GM12878 (cell line): ENCODE measurements at regions not wholly inside any gene's neighbourhood (a gene's known extent, or its start where the extent isn't known, plus 50 kb on each side); places are given as distances from the start of the nearest gene placed in this dataset.

Experiments
- ASH2L ChIP-seq: fragments of 300-600, 200-600 bp; sonication (generic); IDR thresholded peaks from 2 replicates; pipeline ENCODE4 v1.6.1; 2017; ENCODE audit warnings: low read depth, mild to moderate bottlenecking, borderline replicate concordance
- CHD2 ChIP-seq: IDR thresholded peaks from 2 replicates; pipeline ENCODE4 v1.6.1; 2011; ENCODE audit warnings: low read depth, low read length, improper control_type of control experiment, borderline replicate concordance
- CTCF ChIP-seq, 3 experiments: IDR thresholded peaks in 2 of 3; conservative IDR thresholded peaks in 1 of 3; 2 replicates each; pipeline ENCODE4 v1.5.1; 2011; ENCODE audit warnings: low read depth in 3 of 3, low read length in 3 of 3, mild to moderate bottlenecking in 3 of 3, control low read depth in 2 of 3, moderate library complexity in 2 of 3, inconsistent platforms in 1 of 3, mixed read lengths in 1 of 3; ENCODE audit not compliant: control insufficient read depth in 2 of 3, insufficient read depth in 1 of 3; ENCODE audit errors: extremely low read depth in 1 of 3
- NFYB ChIP-seq: IDR thresholded peaks from 2 replicates; pipeline ENCODE4 v1.6.1; 2011; ENCODE audit warnings: low read depth, mild to moderate bottlenecking, low read length, improper control_type of control experiment, moderate library complexity; ENCODE audit not compliant: insufficient read depth
- NR2C2 ChIP-seq: IDR thresholded peaks from 2 replicates; pipeline ENCODE4 v1.6.1; 2011; ENCODE audit warnings: borderline replicate concordance, low read depth; ENCODE audit not compliant: control insufficient read depth, insufficient read length
- POLR2A ChIP-seq: IDR thresholded peaks from 2 replicates; pipeline ENCODE4 v1.6.1; 2011; ENCODE audit warnings: low read depth, mild to moderate bottlenecking, low read length
- POLR2AphosphoS5 ChIP-seq: IDR thresholded peaks from 2 replicates; pipeline ENCODE4 v1.6.1; 2011; ENCODE audit warnings: mild to moderate bottlenecking, low read length, inconsistent platforms
- SIN3A ChIP-seq: IDR thresholded peaks from 2 replicates; pipeline ENCODE4 v1.6.1; 2012; ENCODE audit warnings: low read depth, low read length, improper control_type of control experiment
- SMARCA5 ChIP-seq: fragments of 450-650 bp; IDR thresholded peaks from 2 replicates; pipeline ENCODE4 v1.6.1; 2017; ENCODE audit warnings: mild to moderate bottlenecking
- TCF3 ChIP-seq: IDR thresholded peaks from 2 replicates; pipeline ENCODE4 v1.6.1; 2012; ENCODE audit warnings: low read depth, mild to moderate bottlenecking, low read length, borderline replicate concordance; ENCODE audit not compliant: insufficient read depth
- USF1 ChIP-seq: IDR thresholded peaks from 2 replicates; pipeline ENCODE4 v1.6.1; 2011; ENCODE audit warnings: borderline replicate concordance, low read depth, mild to moderate bottlenecking, moderate library complexity, mixed read lengths, low read length; ENCODE audit not compliant: insufficient read depth; ENCODE audit errors: extremely low read length
- USF2 ChIP-seq: IDR thresholded peaks from 2 replicates; pipeline ENCODE4 v1.6.1; 2011; ENCODE audit warnings: low read depth, low read length, improper control_type of control experiment, borderline replicate concordance
- ZNF274 ChIP-seq: IDR thresholded peaks from one replicate; pipeline ENCODE4 v1.8.0; 2011; ENCODE audit not compliant: insufficient read length, insufficient read depth
- TF ChIP-seq, protein P1 (sequence below): IDR thresholded peaks from 2 replicates; pipeline ENCODE4 v1.6.1; 2011; ENCODE audit warnings: low read depth, mild to moderate bottlenecking, low read length, moderate library complexity, borderline replicate concordance; ENCODE audit errors: extremely low read depth

GRCh38 chr22:34160141-34160783, 240.0 kb upstream of the LARGE1 start:
- no peak for TF ChIP-seq CTCF (IDR thresholded peaks at IDR 0.05 in 2 of 3, conservative IDR thresholded peaks at IDR 0.05 in 1 of 3; ENCODE audit: control insufficient read depth in 2 of 3, extremely low read depth in 1 of 3, insufficient read depth in 1 of 3, low read depth in 3 of 3, low read length in 3 of 3)
- no peak for TF ChIP-seq NFYB
- TF ChIP-seq CHD2: no peak
- TF ChIP-seq TCF3: no peak
- TF ChIP-seq USF2: no peak
- no peak for TF ChIP-seq POLR2A
- TF ChIP-seq SMARCA5: no peak
- TF ChIP-seq, protein P1, sequence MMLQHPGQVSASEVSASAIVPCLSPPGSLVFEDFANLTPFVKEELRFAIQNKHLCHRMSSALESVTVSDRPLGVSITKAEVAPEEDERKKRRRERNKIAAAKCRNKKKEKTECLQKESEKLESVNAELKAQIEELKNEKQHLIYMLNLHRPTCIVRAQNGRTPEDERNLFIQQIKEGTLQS: no peak
- TF ChIP-seq SIN3A: no peak
- no peak for TF ChIP-seq POLR2AphosphoS5
- TF ChIP-seq NR2C2: no peak
- TF ChIP-seq ZNF274: no peak
- TF ChIP-seq ASH2L: no peak
- TF ChIP-seq USF1: no peak
